Islet of Langerhans (tissue), 1 donor: ENCODE measurements at regions not wholly inside any gene's neighbourhood (a gene's known extent, or its start where the extent isn't known, plus 50 kb on each side); places are given as distances from the start of the nearest gene placed in this dataset.

ENCODE experiments used
- FAIRE-seq: peaks from one replicate; lab custom pipeline; 2011; peaks lifted over from hg19 to GRCh38; lab: Jason Lieb, UNC

DNA sequence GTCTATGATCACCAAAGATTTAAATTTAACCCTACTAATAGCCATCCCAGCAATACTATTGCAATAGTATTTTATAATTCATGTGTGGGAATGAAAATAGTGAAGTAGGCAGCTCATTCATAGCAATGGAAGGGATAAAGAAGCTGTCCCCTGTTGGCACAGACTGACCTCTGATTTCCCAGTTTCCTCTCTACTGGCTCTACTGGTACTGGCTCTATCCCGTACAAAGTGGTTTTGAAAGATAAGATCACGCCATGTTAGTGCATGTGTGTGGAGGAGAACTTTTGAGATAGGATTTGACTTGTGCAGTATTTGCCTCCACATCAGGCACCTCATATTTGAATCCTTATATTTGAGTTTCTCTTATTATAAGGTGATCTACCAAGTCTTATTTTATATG is 227.3 kb upstream of the ADGRL2 start:
- no peak for FAIRE-seq

DNA sequence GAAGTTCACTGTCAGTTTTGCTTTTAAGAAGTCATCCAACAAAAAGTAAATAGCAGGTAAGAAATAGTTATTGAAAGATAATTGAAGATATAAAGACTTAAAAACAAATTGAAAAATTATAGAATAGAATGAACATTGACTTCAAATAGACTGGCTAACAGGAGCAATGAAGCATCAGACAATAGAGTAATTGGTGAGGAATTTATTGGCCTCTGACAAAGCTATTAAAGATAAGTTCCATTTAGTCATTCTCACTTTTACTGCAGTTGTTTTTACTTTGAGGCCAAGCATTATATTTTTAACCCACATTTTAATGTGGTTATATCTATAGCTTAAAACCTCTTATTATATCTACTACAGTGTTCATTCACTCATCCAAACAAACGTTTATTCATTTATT is 228.8 kb upstream of the ADGRL2 start:
- FAIRE-seq: no peak

DNA sequence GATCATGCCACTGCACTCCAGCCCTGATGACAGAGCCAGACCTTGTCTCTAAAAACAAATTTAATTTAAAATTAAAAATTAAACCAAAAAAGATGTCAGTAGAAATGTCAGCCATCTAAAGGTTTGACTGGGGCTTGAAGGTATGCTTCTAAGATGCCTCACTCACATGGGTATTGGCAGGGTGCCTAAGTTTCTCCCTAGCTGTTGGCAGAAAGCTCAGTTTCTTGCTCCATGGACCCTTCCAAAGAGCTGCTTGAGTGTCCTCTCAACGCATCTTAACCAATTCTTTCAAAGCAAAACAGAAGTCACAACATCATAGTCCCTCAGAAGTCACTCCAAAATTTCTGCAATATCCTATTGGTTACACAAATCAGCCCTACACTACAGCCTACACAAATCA is 231.0 kb upstream of the ADGRL2 start:
- no peak for FAIRE-seq

DNA sequence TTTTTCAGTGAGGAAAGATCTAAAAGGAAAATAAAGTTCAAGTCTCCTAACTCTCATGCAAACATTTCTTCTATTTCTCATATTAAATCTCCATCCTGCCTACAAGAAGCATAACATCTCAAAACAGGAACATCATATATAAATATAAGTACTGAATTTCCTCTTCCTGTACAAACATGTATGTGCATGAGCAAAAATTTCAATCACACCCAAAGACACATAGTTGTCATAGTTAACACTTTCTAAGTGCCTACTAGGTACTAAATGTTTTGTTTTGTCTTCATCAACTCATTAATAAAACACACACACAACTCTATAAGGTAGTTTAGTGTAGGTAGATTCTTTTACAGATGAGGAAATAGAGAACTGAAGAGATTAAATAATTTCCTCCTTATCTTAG is 237.1 kb upstream of the ADGRL2 start:
- no peak for FAIRE-seq

DNA sequence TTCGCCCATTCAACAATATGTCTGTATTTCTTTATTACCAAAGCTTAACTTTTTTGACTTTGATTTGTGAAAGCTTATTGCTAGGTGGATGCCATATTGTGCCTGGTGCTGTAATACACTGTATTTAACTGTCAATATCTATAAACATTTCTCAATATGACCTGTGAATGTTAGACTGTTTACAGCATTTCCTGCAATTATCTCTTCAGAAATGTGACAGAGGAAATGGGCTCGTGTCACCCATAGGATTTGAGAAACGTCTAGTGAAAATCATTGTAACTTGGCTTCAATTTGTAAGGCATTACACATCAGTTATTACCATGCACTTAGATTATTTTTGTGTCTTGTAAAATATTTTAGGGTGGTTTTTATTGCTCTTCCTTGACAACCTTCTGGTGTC is 237.8 kb upstream of the ADGRL2 start:
- FAIRE-seq: no peak

DNA sequence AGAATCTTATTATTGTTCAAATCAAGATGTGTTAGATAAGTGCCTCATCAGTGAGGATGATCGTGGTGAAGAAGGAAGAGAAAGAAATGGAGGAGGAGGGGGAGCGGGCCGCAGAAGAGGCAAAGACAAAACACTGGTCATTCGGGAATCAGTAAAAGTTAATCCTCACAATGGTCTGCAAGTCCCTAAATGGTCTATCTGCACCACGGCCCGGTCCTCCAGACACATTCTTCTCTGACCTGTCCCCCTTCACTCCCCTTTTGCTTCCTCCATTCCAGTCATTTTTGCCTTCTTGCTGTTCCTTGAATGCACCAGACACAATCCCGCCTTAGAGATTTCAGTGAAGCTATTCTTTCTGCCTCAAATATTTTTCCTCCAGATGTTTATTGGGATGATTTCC is 240.1 kb upstream of the ADGRL2 start:
- no peak for FAIRE-seq

DNA sequence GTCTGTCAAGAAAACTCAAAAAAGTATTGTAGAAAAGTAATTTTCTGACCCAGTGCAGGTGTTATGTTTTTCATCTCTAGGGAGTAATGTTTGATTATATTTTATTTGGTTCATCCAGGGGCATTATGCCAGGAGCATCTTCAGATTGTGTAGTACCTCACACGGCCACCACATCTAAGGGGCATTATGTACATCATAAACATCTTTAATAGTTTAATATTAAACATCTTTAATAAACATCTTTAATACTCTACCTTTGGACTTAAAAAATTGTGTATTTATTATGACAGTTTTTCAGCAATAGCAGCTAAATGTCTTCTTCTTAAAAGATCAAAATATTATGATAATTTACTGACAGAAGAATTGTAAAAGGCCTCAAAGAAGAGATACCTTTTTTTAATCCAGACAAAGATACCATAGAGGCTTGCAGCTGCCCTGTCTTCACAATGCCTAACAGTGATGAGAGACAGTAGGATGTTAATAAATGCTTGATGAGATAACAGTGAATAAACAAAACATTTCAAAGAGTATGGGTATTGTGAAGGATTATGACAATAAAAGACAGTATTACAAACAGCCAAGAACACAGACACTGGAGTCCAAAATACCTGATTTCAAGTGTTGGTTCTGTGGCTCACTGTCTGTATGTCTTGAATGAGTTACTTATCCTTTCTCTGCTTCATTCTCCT is 240.9 kb upstream of the ADGRL2 start:
- no peak for FAIRE-seq

DNA sequence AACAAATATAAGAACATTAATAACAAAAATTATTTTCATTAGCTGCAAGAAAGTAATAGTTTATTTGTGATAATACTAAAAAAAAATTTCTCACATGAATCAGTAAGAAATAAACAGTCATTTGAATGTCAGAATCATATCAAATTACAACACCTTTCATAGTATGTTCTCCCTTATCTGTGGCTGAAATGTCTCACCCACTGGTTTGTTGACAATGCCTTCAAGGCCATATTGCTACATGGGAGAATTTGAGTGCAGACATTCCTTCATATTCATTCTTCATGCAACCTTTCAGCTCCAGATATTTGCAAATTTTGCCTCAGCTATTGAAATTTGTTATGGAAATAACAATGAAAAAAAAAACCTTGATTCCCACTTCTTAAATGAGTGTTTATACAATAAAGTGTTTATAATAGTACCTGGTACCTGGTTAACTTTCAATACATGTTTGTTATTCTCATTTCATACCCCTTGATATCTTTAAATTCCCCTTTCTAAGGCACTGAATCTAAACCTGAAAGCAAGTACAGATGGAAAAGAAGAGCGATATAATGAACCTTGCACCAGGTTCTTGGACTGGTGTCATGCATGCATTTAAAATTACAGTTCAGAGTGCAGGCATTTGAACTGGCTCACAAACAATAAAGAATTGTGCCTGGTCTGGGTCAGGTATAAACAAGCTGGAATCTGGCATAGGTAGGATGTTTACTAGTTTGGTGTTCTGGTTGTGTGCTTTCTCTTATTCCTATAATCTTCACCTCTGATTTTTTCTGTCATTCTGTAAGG is 242.2 kb upstream of the ADGRL2 start:
- FAIRE-seq: no peak

DNA sequence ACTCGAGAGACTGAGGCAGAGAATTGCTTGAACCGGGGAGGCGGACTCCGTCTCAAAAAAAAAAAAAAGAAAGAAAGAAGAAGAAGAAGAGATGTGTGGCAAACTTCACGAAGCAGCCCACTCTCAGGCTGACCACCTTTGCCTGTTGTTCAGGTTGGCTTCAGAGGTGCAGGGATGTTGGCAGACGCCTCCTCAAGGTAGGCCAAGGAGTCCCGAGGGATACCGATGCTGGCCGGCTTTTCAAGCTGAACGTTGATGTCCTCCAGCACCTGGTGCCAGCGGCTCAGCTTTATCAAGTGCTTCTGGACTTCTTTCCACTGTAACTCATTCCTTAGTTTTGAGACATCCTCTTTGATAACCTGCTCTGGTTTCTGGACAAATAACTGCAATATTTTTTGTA is 243.8 kb upstream of the ADGRL2 start:
- no peak for FAIRE-seq

DNA sequence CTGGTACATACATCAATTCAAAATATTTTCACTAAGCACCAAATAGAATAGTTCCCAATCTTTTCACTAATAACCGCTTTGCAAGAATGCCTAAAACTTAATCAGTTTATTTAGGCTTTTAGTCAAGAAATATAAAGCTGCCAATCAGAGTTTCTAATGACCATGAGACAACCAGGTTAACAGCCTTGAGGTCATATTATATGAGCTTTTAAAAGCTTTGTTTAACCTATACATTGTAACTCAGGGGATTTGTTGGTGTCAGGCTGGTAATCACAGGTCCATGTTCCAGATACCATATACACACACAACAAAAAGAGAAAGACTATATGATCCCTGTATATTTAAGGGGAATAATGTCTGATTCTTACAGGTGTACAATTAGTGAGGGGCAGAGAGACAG is 246.2 kb upstream of the ADGRL2 start:
- FAIRE-seq: no peak

DNA sequence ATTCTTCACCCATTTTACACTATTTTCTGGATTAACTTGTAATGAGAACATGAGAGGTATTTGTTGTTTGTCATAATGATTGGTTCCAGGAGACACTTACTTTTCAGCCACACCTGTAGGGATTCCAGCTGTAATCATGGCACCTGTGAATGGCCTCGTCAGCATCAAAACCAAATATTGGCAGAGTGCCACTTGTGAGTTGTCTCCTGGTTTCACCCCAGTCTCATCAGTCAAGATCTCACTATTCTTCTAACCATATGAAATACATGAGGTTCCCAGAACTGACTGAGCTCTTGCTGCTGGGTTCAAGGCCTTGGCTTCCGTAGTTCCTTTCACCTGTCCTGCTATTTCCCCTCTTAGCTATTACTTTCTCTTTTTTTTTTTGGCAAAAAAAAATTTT is 246.6 kb upstream of the ADGRL2 start:
- FAIRE-seq: no peak

DNA sequence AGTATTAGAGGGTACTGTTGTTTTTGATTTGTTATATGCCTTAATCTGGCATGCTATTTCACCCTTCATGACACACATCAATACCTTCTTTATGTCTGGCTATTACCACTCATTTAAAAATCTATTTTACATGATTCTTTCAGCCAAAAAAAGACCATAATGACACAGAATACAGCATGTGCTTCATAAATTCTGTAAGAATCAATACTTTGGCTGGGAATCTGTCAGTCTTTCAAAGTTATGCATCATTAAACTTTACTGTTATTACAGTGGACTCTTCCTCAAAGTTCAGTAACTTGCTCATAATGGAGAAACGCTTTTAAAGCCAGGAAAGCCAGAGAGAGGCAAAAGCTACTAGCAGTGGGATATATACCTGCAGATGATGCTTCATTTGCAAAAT is 247.2 kb upstream of the ADGRL2 start:
- no peak for FAIRE-seq

DNA sequence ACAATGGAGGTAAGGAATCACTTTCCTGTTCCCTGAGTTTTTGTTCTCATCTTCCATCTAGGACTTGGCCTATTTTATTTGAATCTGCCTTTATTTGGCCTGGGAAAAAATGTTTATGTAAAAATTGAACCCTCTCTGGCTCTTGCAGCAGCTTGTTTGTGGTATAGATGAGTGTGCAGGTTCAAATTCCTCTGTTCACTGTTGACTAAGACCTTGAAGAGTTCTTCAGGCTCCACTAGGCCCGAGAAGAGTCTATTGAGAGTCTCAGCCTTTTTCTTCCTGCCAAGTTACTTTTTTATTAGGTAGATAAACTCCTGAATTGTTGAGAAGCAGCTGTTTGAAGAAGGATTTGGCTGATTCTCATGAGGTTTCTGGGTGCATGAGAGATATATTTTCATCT is 248.8 kb upstream of the ADGRL2 start:
- no peak for FAIRE-seq

DNA sequence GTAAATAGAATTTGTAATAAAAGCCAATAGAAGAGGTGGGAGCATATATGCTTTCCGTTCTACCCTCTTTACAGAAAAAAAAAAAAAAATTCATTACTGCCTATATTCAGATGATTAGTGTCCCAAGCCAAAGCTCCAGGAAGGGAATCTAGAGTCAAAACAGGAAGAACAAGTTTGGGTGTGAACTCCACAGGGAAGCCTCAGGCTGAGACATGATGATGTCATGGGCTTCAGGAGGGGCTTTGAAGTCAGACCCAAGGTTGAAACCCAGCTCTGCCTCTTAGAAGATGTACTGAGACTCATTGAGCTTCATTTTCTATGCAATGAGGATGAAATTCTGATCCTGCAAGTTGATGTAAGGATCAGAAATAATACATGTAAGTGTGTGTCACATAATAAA is 250.0 kb upstream of the ADGRL2 start:
- FAIRE-seq: no peak

DNA sequence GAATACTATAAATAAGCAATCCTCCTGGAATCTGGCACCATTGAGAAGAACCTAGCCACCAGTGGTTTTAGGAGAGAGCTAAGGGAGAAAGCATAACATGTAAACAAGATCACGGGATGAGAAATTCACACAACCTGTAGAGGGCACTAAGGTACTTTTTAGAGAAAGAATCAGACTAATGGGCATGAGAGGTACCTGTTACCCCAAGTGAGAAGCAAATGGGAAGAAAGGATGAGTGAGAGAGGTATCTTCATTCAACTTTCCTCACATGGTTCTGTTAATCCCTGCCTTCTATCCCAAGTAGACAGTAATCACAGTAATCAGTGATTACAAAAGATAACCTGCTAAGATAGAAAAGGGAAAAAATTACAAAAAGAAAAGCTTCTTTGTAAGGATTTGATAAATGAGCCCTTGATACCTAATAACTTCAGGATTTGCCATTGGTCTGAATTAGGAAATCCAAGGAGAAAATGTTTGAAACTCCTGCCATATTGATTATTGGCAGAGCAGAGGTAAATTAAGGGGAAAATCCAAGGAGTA is 251.1 kb upstream of the ADGRL2 start:
- no peak for FAIRE-seq

DNA sequence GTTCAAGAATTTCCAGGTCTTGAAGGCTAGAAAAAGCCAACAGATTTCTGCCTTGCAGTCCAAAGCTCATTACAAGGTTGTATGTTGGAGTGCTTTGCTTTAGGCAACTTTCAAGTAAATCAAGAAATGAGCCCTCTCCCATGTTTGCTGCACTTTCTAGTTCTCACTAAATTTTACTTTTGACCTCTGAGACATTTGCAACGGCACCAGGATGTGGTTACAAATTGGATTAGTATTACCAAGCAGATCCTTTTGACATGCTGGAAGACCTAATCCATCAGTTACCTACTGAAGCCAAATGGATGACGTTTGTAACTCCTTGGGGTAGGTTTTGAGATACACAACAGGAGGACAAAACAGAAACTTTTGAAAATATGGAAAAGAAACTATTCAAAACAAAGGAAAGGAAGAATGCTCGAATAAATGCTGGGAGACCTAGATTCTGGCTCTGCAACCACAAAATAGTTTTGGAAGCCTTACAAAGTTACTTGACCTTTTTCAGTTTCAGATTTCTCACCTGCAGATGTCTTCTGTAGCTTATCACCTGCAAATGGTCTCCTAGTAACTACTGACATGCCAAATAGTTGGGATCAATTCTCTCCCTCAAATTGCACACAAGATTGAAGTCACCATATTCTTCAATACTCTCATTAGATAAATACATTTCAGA is 251.7 kb upstream of the ADGRL2 start:
- FAIRE-seq: no peak

DNA sequence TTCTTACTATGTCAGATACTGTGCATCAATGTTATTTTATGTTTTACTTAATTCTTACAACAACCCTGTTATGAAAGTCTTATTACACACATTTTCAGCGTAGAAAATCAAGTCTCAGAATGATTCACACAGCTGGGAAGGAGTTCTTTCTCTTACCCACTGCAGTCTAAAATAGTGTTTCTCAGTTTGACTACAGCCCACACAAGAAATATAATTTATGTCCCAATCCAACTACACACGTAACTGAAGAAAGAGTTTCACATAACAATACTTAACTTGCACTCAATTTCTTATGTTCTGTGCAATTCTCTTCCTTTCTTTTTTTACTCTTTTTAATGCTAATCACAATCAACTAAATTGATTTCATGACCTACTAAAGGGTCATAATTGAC is 252.8 kb upstream of the ADGRL2 start:
- no peak for FAIRE-seq

DNA sequence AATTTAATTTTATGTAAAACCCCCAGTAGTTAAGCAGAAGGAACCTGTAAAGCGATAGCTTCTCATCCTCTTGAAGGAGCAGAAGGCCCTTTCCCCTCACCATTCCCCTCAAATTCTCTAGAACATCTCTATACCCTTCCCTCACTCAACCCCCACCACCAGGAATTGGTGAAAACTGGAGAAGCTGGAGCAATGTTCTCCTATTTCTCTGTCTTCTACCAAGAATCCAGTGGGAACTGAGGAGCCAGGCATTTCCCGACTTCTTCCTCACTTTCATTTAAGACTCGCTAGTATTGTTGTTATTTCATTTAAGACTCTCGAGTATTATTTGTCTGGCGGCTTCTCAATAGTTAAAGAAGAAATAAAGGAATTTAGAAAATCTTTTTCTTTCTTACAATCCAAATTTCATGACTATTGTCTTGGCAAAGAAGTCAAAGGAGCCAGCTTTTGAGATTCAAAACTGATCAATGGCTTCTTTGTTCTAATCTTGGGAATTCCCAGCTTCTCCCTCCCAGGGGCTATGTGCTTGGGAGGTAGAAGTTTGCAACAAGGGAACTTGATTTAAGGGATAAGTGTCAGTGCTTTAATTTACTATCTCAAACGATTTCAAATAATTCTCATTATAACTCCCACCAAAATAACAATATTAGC is 253.3 kb upstream of the ADGRL2 start:
- FAIRE-seq: no peak

DNA sequence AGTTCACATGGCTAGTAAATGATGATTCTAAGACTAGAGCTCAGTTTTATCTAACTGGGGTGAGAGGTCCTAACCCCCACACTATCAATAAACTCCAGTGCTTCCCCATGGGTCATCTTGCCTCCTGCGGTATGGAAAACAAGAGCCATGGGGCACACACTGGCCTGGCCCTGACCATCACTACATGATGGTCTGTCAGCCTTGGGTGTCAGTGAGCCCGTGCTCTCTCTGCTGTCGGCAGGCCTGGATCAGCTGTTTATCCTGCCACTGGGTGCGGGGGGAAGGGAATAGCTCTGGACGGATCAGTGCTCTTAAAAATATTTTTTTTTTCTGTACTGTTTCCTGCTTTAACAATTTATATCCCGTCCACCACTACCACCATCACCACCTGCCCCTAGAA is 255.0 kb upstream of the ADGRL2 start:
- no peak for FAIRE-seq

DNA sequence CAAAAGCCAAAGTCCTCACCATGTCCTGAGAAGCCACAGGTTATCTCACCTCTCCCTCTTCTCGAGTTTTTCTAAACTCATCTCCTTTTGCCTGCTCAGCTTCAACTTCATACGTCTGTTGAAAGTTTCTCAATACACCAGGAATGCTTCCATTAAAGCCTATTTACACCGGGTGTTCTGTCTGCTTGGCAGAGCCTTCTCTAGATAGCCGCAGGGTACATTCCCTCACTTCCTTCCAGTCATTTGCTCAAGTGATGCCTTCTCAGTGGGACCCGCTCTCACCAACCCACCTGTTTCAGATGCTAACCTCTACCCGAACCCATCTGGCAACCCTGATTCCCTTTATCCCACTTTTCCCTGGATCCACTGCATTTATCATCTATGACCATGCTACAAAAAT is 257.0 kb upstream of the ADGRL2 start:
- no peak for FAIRE-seq

DNA sequence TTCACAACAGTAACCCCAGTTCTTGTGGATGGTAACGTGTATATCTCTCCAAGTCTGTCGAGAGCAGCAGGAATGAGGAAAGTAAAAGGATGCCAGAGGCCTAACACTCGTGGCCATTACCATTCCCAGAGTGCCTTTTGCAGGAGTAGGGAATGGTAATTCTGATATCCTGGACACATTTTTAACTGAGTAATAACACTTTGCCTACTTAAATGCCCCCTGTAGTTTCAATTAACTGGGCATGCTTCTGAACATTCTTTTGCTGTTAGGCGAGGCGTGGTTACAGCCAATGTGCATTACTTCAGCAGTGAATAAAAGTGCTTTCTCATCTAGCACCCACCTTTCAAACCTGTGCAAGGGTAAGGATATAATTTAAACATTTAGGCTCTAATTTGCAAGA is 258.5 kb upstream of the ADGRL2 start:
- FAIRE-seq: no peak

DNA sequence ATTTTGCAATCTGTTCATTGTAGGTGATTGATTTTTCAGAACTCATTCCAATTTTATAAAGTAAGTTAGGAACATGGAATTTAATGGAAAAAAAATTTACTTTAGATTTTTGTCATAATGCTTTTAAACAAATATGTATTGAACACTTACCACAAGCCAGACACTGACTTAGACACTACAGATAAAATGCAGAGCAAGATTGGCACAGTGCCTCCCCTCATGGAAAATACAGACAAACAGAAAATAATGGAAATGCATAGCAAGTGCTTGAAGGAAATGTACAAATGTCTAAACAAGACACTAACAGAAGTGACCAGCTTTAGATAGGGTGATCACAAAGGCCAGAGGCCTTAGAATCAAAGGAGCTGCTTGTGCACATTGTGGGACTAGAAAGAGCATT is 260.5 kb upstream of the ADGRL2 start:
- FAIRE-seq: no peak

DNA sequence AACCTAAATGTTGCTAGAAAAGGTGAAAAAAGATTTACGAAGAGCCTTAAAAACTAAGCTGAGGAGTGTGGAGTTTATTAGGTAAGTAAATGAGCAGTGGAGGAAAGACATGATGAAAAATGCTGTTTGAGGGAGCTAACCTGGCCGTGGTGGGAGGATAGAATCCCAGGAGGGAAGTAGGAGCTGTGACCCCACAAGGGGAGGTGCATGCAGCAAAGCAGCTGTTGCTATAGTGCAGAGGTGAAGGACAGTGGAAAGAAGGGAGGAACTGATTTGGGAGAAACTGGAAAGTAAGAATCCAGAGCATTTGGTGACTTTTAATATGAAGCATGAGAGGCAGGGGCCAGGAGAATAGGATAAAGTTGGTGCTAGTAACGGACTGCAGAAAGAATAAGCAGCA is 271.7 kb upstream of the ADGRL2 start:
- FAIRE-seq: no peak
